Endothelial cell of umbilical vein (primary cell): ENCODE measurements at regions not wholly inside any gene's neighbourhood (a gene's known extent, or its start where the extent isn't known, plus 50 kb on each side); places are given as distances from the start of the nearest gene placed in this dataset.

Source experiments
- BruUV-seq: library from RNA; stranded (reverse); fragments of 400-500 nt; replicated peaks from 2 replicates; lab custom pipeline; 2021; lab: Mats Ljungman, UMichigan
- CTCF ChIA-PET: fragments of 300-600, 350-600 bp; sonication (Branson Sonifier 250); formaldehyde crosslinking; loops from one replicate; lab custom pipeline; 2021; ENCODE audit warnings: antibody characterized with exemption, inconsistent platforms; lab: Charles Lee
- POLR2A ChIA-PET: fragments of 300-600, 350-600 bp; sonication (Branson Sonifier 250); formaldehyde crosslinking; loops from one replicate; lab custom pipeline; 2021; ENCODE audit warnings: antibody characterized with exemption, inconsistent platforms; lab: Charles Lee
- DNase-seq: peaks from one replicate; pipeline ENCODE4 v3.0.0-alpha.2; 2011; ENCODE audit warnings: low read depth, low spot score
- FAIRE-seq: peaks from 2 replicates; lab custom pipeline; 2011; peaks lifted over from hg19 to GRCh38; lab: Jason Lieb, UNC
- H2AFZ ChIP-seq: 2 replicates; pipeline ENCODE4 v1.6.0; 2012; ENCODE audit warnings: low read depth, low read length, control low read depth, inconsistent platforms
- H3K27ac ChIP-seq: 2 replicates; pipeline ENCODE4 v1.5.1; 2011; ENCODE audit warnings: low read depth, mild to moderate bottlenecking, control low read depth, low read length, moderate library complexity; ENCODE audit not compliant: insufficient read depth
- H3K27me3 ChIP-seq, 2 experiments: 2 replicates each; pipeline versions ENCODE4 v1.6.0 to v1.6.1; 2011; ENCODE audit warnings: low read length in 2 of 2, mixed read lengths in 1 of 2; ENCODE audit not compliant: control insufficient read depth in 2 of 2, insufficient read depth in 2 of 2
- H3K36me3 ChIP-seq, 2 experiments: 2 replicates in 1 of 2; 3 replicates in 1 of 2; pipeline ENCODE4 v1.5.1; 2011; ENCODE audit warnings: low read length in 2 of 2, mild to moderate bottlenecking in 1 of 2, moderate library complexity in 1 of 2; ENCODE audit not compliant: control insufficient read depth in 2 of 2, insufficient read depth in 2 of 2; ENCODE audit errors: extremely low read depth in 1 of 2
- H3K4me1 ChIP-seq: 3 replicates; pipeline ENCODE4 v1.5.1; 2011; ENCODE audit warnings: mild to moderate bottlenecking, low read length; ENCODE audit not compliant: control insufficient read depth, insufficient read depth; ENCODE audit errors: extremely low read depth
- H3K4me2 ChIP-seq: 2 replicates; pipeline ENCODE4 v1.6.1; 2011; ENCODE audit warnings: low read length, control low read depth, mixed read lengths; ENCODE audit not compliant: insufficient read depth
- H3K4me3 ChIP-seq, 3 experiments: fragments of 200-600 bp in 1 of 3; sonication (generic), shearing (Covaris generic) in 1 of 3; replicated peaks in 1 of 3; 2 replicates each; pipeline ENCODE4 v1.5.1; 2011 to 2016; ENCODE audit warnings: control low read depth in 3 of 3, low read length in 3 of 3, mild to moderate bottlenecking in 2 of 3, inconsistent platforms in 1 of 3, low read depth in 1 of 3, moderate library complexity in 1 of 3; ENCODE audit not compliant: insufficient read depth in 1 of 3
- H3K79me2 ChIP-seq: 2 replicates; pipeline ENCODE4 v1.6.0; 2012; ENCODE audit warnings: low read length, inconsistent platforms; ENCODE audit not compliant: control insufficient read depth, insufficient read depth
- H3K9ac ChIP-seq: replicated peaks from 2 replicates; pipeline ENCODE3; 2011; ENCODE audit warnings: low read length, control low read depth; ENCODE audit not compliant: insufficient read depth; ENCODE audit errors: extremely low read depth
- H3K9me1 ChIP-seq: replicated peaks from 3 replicates; pipeline ENCODE4 v1.6.0; 2011; ENCODE audit warnings: mild to moderate bottlenecking, low read length; ENCODE audit not compliant: control insufficient read depth, insufficient read depth; ENCODE audit errors: extremely low read depth
- H3K9me3 ChIP-seq: replicated peaks from 2 replicates; pipeline ENCODE4 v1.5.1; 2012; ENCODE audit warnings: low read length, inconsistent platforms; ENCODE audit not compliant: control insufficient read depth, insufficient read depth
- H4K20me1 ChIP-seq: replicated peaks from 2 replicates; pipeline ENCODE3; 2011; ENCODE audit warnings: mild to moderate bottlenecking, low read length; ENCODE audit not compliant: control insufficient read depth, insufficient read depth; ENCODE audit errors: extremely low read depth
- EZH2 ChIP-seq: IDR thresholded peaks from 2 replicates; pipeline ENCODE4 v1.6.1; 2012; ENCODE audit warnings: borderline replicate concordance, low read depth, mild to moderate bottlenecking, moderate library complexity, low read length, inconsistent platforms; ENCODE audit not compliant: severe bottlenecking
- FOS ChIP-seq: IDR thresholded peaks from 2 replicates; pipeline ENCODE4 v1.6.1; 2011; ENCODE audit warnings: mild to moderate bottlenecking, low read length, moderate library complexity, borderline replicate concordance; ENCODE audit not compliant: insufficient read depth
- GATA2 ChIP-seq: IDR thresholded peaks from 2 replicates; pipeline ENCODE4 v1.7.0; 2011; ENCODE audit warnings: low read depth, mild to moderate bottlenecking, moderate library complexity, mixed read lengths, low read length; ENCODE audit not compliant: insufficient read length, insufficient read depth
- JUN ChIP-seq: IDR thresholded peaks from 2 replicates; pipeline ENCODE4 v1.6.1; 2011; ENCODE audit warnings: borderline replicate concordance, low read depth; ENCODE audit not compliant: insufficient read length, insufficient read depth
- MYC ChIP-seq: IDR thresholded peaks from one replicate; pipeline ENCODE4 v1.6.1; 2011; ENCODE audit warnings: mild to moderate bottlenecking, low read depth, low read length
- POLR2A ChIP-seq: IDR thresholded peaks from 2 replicates; pipeline ENCODE4 v1.6.1; 2012; ENCODE audit warnings: low read depth, mild to moderate bottlenecking, control low read depth, low read length
- POLR2AphosphoS5 ChIP-seq: IDR thresholded peaks from 2 replicates; pipeline ENCODE4 v1.6.1; 2012; ENCODE audit warnings: low read depth, mild to moderate bottlenecking, control low read depth, low read length, moderate library complexity; ENCODE audit not compliant: insufficient read depth
- dilution Hi-C: fragments of 300-500 bp; cut with MboI; formaldehyde crosslinking; loops from one replicate; pipeline ENCODE4 v1.15.0; 2019; ENCODE audit warnings: low sequenced_read_pairs; ENCODE audit not compliant: extremely low pct_ligation_motif_present
- intact Hi-C: fragments of 100-400 bp; cut with micrococcal nuclease; formaldehyde crosslinking; loops from one replicate; pipeline ENCODE4 v1.10.0; 2022
- TF ChIP-seq, protein P1 (sequence below): IDR thresholded peaks from 2 replicates; pipeline ENCODE4 v1.6.1; 2011; ENCODE audit not compliant: insufficient read depth, insufficient read length
- TF ChIP-seq, protein P2 (sequence below), 2 donors: IDR thresholded peaks; 1 replicate in 1 of 2; 2 replicates in 1 of 2; pipeline ENCODE4 v1.5.1; 2011; ENCODE audit warnings: low read length in 2 of 2, mild to moderate bottlenecking in 2 of 2, moderate library complexity in 2 of 2, control low read depth in 1 of 2, inconsistent platforms in 1 of 2, low read depth in 1 of 2; ENCODE audit not compliant: insufficient read depth in 1 of 2; ENCODE audit errors: extremely low read depth in 1 of 2

DNA sequence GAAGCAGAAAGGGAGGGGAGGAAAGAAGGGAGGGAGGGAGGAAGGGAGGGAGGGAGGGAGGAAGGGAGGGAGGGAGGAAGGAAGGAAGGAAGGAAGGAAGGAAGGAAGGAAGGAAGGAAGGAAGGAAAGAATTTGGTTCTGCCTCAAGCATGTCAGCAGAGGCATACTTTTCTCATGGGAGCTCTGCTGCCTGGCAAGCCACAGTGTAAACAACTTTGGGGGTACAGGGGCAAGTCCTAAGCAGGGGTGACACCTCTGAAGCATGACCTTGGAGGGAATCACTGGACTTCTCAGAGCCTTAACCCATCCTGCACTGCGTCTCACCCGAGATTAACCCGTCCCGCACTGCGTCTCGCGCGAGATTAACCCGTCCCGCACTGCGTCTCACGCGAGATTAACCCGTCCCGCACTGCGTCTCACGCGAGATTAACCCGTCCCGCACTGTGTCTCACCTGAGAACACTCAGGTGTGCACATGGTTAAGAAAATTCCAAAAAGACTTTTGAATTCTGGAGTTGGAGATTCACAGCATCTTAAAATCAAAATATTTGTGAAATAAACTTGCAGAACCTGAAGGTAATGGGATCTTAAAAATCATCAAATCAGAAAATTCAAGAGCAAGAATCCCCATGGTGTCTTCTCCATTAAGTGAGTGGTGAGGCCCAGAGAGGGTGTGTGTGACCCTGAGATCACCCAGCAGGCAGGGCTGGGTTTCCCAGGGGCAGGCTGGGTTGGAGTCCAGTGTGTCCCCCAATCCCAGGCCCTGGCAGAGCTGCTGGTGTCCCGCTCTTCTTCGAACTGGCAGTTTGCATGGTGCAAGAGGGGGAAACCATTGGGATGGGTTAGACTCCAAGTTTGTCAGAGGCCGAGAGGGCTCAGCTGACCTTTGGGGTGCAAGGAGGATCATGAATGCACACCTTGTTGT is 190.4 kb downstream of the MN1 start:
- no peak for DNase-seq
- Histone ChIP-seq H2AFZ (no peak overlapping the region), H3K4me1 (no peaks in the 10 kb centered on the region), H3K4me2 (no peak overlapping the region), H3K79me2 (no peaks in the 10 kb centered on the region), H3K9ac (no peak overlapping the region), H3K27ac (no peak overlapping the region), H3K9me3 (no peaks in the 10 kb centered on the region), H3K9me1 (no peaks in the 10 kb centered on the region), H3K36me3 (no peaks in the 10 kb centered on the region), H3K27me3 (peaks cover 22 to 25% of the 10 kb centered on the region in 2 experiments), H4K20me1 (no peaks in the 10 kb centered on the region), H3K4me3 (no peak overlapping the region)
- ChIA-PET CTCF (no interaction called here), POLR2A (no interaction called here)
- TF ChIP-seq MYC, result no peak
- TF ChIP-seq JUN, result no peak
- TF ChIP-seq FOS, result no peak
- TF ChIP-seq POLR2AphosphoS5, result no peak
- TF ChIP-seq, protein P1, sequence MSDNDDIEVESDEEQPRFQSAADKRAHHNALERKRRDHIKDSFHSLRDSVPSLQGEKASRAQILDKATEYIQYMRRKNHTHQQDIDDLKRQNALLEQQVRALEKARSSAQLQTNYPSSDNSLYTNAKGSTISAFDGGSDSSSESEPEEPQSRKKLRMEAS, result no peak
- TF ChIP-seq, protein P2, sequence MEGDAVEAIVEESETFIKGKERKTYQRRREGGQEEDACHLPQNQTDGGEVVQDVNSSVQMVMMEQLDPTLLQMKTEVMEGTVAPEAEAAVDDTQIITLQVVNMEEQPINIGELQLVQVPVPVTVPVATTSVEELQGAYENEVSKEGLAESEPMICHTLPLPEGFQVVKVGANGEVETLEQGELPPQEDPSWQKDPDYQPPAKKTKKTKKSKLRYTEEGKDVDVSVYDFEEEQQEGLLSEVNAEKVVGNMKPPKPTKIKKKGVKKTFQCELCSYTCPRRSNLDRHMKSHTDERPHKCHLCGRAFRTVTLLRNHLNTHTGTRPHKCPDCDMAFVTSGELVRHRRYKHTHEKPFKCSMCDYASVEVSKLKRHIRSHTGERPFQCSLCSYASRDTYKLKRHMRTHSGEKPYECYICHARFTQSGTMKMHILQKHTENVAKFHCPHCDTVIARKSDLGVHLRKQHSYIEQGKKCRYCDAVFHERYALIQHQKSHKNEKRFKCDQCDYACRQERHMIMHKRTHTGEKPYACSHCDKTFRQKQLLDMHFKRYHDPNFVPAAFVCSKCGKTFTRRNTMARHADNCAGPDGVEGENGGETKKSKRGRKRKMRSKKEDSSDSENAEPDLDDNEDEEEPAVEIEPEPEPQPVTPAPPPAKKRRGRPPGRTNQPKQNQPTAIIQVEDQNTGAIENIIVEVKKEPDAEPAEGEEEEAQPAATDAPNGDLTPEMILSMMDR (IDR thresholded peaks at IDR 0.05; ENCODE audit: extremely low read depth in 1 of 2, insufficient read depth in 1 of 2, low read depth in 1 of 2, low read length in 2 of 2), result no peak
- no peak for TF ChIP-seq GATA2
- no peak for TF ChIP-seq POLR2A
- TF ChIP-seq EZH2, result no peak
- BruUV-seq, result no TSS peak
- FAIRE-seq, result no peak
- dilution Hi-C loops, result no loop called here
- intact Hi-C loops, result no loop called here
